OCI-LY7 (cell line): ENCODE measurements at regions not wholly inside any gene's neighbourhood (a gene's known extent, or its start where the extent isn't known, plus 50 kb on each side); places are given as distances from the start of the nearest gene placed in this dataset.

ENCODE experiments used
- EZH2phosphoT487 ChIP-seq: fragments of 200-600 bp; sonication (generic); IDR thresholded peaks from 2 replicates; pipeline ENCODE4 v1.6.1; 2018; ENCODE audit warnings: low read depth, borderline replicate concordance, mild to moderate bottlenecking, mixed run types, antibody characterized with exemption, low read length, moderate library complexity, mixed read lengths
- TF ChIP-seq, protein P1 (sequence below): fragments of 200-600 bp; sonication (generic); conservative IDR thresholded peaks from 2 replicates; pipeline ENCODE4 v1.5.1; 2014; ENCODE audit warnings: mild to moderate bottlenecking, antibody characterized with exemption, low read length, moderate library complexity, mixed read lengths

DNA sequence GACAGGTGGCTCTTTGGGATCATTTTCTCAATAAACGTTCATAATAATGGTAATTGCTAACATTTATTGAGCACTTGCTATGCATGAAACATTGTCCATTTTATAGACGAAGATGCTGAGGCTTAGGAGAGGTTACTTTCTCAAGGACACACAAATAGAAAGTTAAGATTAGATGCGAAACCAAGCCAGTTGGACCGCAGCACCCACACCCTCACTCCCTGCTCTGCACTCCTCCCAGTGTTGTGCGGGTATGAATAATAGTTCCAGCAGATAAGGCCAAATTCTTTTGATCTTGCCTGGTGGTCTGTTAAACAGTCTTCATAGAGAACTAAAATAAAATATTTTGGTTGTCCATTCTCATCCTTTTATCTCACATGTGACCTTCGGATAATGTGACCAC is 85.0 kb upstream of the BEND4 start:
- TF ChIP-seq, protein P1, sequence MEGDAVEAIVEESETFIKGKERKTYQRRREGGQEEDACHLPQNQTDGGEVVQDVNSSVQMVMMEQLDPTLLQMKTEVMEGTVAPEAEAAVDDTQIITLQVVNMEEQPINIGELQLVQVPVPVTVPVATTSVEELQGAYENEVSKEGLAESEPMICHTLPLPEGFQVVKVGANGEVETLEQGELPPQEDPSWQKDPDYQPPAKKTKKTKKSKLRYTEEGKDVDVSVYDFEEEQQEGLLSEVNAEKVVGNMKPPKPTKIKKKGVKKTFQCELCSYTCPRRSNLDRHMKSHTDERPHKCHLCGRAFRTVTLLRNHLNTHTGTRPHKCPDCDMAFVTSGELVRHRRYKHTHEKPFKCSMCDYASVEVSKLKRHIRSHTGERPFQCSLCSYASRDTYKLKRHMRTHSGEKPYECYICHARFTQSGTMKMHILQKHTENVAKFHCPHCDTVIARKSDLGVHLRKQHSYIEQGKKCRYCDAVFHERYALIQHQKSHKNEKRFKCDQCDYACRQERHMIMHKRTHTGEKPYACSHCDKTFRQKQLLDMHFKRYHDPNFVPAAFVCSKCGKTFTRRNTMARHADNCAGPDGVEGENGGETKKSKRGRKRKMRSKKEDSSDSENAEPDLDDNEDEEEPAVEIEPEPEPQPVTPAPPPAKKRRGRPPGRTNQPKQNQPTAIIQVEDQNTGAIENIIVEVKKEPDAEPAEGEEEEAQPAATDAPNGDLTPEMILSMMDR, result no peak
- TF ChIP-seq EZH2phosphoT487, result no peak
